Upper lobe of left lung (tissue), 4 donors: ENCODE measurements at regions not wholly inside any gene's neighbourhood (a gene's known extent, or its start where the extent isn't known, plus 50 kb on each side); places are given as distances from the start of the nearest gene placed in this dataset.

Experiments used
- CTCF ChIP-seq, 6 experiments: fragments of 450-650 bp in 4 of 6; fragments of 200-600 bp in 2 of 6; sonication (generic) in 2 of 6; IDR thresholded peaks; one replicate each; pipeline ENCODE4 v1.5.1; 2016 to 2019; ENCODE audit warnings: antibody characterized with exemption in 6 of 6
- EP300 ChIP-seq, 4 donors: sonication (generic); formaldehyde crosslinking; IDR thresholded peaks; one replicate each; pipeline ENCODE4 v1.5.1; 2017; ENCODE audit warnings: antibody characterized with exemption in 4 of 4, control low read depth in 2 of 4
- POLR2A ChIP-seq, 4 donors: fragments of 450-650 bp; IDR thresholded peaks; one replicate each; pipeline ENCODE4 v1.5.1; 2016 to 2017; ENCODE audit warnings: antibody characterized with exemption in 4 of 4, mild to moderate bottlenecking in 2 of 4

DNA sequence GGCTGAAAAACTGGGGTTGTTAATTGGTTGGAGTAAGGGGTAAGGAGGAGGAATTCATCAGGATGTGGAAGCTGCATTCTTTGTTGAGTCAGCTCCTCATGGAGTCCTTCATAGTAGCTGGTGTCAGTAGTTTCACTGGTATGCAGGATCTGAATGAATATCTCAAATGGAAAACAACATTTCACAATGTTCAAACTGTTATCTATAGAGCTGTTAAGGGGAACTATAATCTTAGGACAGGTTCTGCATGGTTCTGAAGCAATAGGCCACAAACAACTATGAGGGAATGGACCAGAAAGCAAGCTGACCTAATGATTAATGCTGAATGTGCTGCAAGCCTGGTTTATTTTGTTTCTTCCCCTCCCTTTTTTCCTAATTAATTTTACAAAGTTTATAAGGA, 225.8 kb downstream of the IPMK start:
- TF ChIP-seq POLR2A (IDR thresholded peaks at IDR 0.05) (no peak), EP300 (IDR thresholded peaks at IDR 0.05) (no peak), CTCF (IDR thresholded peaks at IDR 0.05) (no peak)
